B cell (primary cell): ENCODE measurements at regions not wholly inside any gene's neighbourhood (a gene's known extent, or its start where the extent isn't known, plus 50 kb on each side); places are given as distances from the start of the nearest gene placed in this dataset.

Experiments used
- CTCF ChIP-seq: fragments of 200-600 bp; IDR thresholded peaks from one replicate; pipeline ENCODE4 v1.8.0; 2022; ENCODE audit warnings: antibody characterized with exemption, mild to moderate bottlenecking
- EZH2 ChIP-seq: IDR thresholded peaks from 2 replicates; pipeline ENCODE4 v1.6.1; 2012; ENCODE audit warnings: borderline replicate concordance, low read depth, mild to moderate bottlenecking, moderate library complexity, low read length; ENCODE audit not compliant: insufficient read depth, poor library complexity, severe bottlenecking

GRCh38 chr4:163806653-163807052 is 312.2 kb downstream of the TMA16 start:
- TF ChIP-seq CTCF: no peak
- no peak for TF ChIP-seq EZH2
